ENCODE measurements at regions not wholly inside any gene's neighbourhood (a gene's known extent, or its start where the extent isn't known, plus 50 kb on each side); places are given as distances from the start of the nearest gene placed in this dataset.

GRCh38 chr1:80640978-80641377, 1159.8 kb upstream of the ADGRL2 start:
- TF ChIP-seq CTCF (IDR thresholded peaks at IDR 0.05 in 8 of 11, conservative IDR thresholded peaks at IDR 0.05 in 3 of 11) = no peak
- TF ChIP-seq POLR2AphosphoS5 (IDR thresholded peaks at IDR 0.05) = no peak
